BJ (cell line): ENCODE measurements at regions not wholly inside any gene's neighbourhood (a gene's known extent, or its start where the extent isn't known, plus 50 kb on each side); places are given as distances from the start of the nearest gene placed in this dataset.
"Not testable (repeated sequence)": the region's sequence is repeated elsewhere in the genome, so short reads cannot be mapped to it uniquely, and the experiment has no call there.

ENCODE experiments used
- CTCF ChIA-PET: fragments of 350-600 bp; formaldehyde crosslinking; extraction: SDS; loops from one replicate; lab custom pipeline; 2021; ENCODE audit warnings: antibody characterized with exemption, inconsistent platforms; lab: Yijun Ruan, JAX
- POLR2A ChIA-PET: fragments of 300-600 bp; sonication (Branson Sonifier 250); formaldehyde crosslinking; extraction: SDS; loops from one replicate; lab custom pipeline; 2021; ENCODE audit warnings: antibody characterized with exemption; lab: Charles Lee
- DNase-seq: peaks from one replicate; pipeline ENCODE4 v3.0.0-alpha.2; 2011; ENCODE audit warnings: low read depth
- H3K27me3 ChIP-seq: 2 replicates; pipeline ENCODE4 v1.6.0; 2011; ENCODE audit warnings: low read length; ENCODE audit not compliant: control insufficient read depth, insufficient read depth
- H3K36me3 ChIP-seq: 2 replicates; pipeline ENCODE4 v1.5.1; 2011; ENCODE audit warnings: low read length; ENCODE audit not compliant: control insufficient read depth, insufficient read depth
- H3K4me3 ChIP-seq: 2 replicates; pipeline ENCODE4 v1.5.1; 2011; ENCODE audit warnings: low read depth, mild to moderate bottlenecking, control low read depth, low read length
- CTCF ChIP-seq: IDR thresholded peaks from 2 replicates; pipeline ENCODE4 v1.5.1; 2011; ENCODE audit warnings: low read depth, mild to moderate bottlenecking, control low read depth, inconsistent platforms, low read length, moderate library complexity; ENCODE audit not compliant: insufficient read depth

- no peak for DNase-seq
- ChIA-PET CTCF (no interaction called here), POLR2A (no interaction called here)
- TF ChIP-seq CTCF, result no peak
- no peaks in the 10 kb centered on the region for H3K27me3 ChIP-seq
- no peaks in the 10 kb centered on the region for H3K36me3 ChIP-seq
- H3K4me3 ChIP-seq, result no peak overlapping the region
Observed at GRCh38 chr5:166916021-166916420, 1375.4 kb upstream of the WWC1 start.

- DNase-seq, result no peak
- POLR2A ChIA-PET, result no interaction called here
Observed at GRCh38 chr5:166926138-166926537, 1365.3 kb upstream of the WWC1 start.

GRCh38 chr5:166926806-166927475 lies 1364.5 kb upstream of the WWC1 start:
- POLR2A ChIA-PET, H3K4me3 ChIP-seq, DNase-seq, CTCF ChIA-PET, H3K27me3 ChIP-seq, H3K36me3 ChIP-seq: not testable (repeated sequence)

More at GRCh38 chr5:166926138-166926537, 1365.3 kb upstream of the WWC1 start:
- H3K36me3 ChIP-seq, result no peaks in the 10 kb centered on the region
- CTCF ChIA-PET, result no interaction called here
- TF ChIP-seq CTCF, result no peak
- no peaks in the 10 kb centered on the region for H3K27me3 ChIP-seq
- no peak overlapping the region for H3K4me3 ChIP-seq

GRCh38 chr5:166936351-166936750 lies 1355.1 kb upstream of the WWC1 start:
- ChIA-PET CTCF (interaction anchor here (1.1 kb wide), 1 partner anchor 296 kb away, joined by 3 read pairs; no protein-coding TSS in a partner anchor), POLR2A (no interaction called here)
- H3K4me3 ChIP-seq, result no peak overlapping the region
- no peak for TF ChIP-seq CTCF
- no peaks in the 10 kb centered on the region for H3K27me3 ChIP-seq
- DNase-seq, result no peak
- H3K36me3 ChIP-seq, result no peaks in the 10 kb centered on the region

GRCh38 chr5:166938071-166938470 lies 1353.4 kb upstream of the WWC1 start:
- TF ChIP-seq CTCF, result no peak
- Histone ChIP-seq H3K36me3 (no peaks in the 10 kb centered on the region), H3K27me3 (no peaks in the 10 kb centered on the region), H3K4me3 (no peak overlapping the region)
- DNase-seq, result no peak
- ChIA-PET CTCF (no interaction called here), POLR2A (no interaction called here)

- POLR2A ChIA-PET, result no interaction called here
- H3K36me3 ChIP-seq, result no peaks in the 10 kb centered on the region
- H3K27me3 ChIP-seq, result no peaks in the 10 kb centered on the region
- no peak overlapping the region for H3K4me3 ChIP-seq
- CTCF ChIA-PET, result no interaction called here
- no peak for DNase-seq
- no peak for TF ChIP-seq CTCF
Observed at GRCh38 chr5:166942948-166943347, 1348.5 kb upstream of the WWC1 start.
